Nephron progenitor cell (in vitro differentiated cells): ENCODE measurements at regions not wholly inside any gene's neighbourhood (a gene's known extent, or its start where the extent isn't known, plus 50 kb on each side); places are given as distances from the start of the nearest gene placed in this dataset.

Experiments used
- DNase-seq: peaks from one replicate; pipeline ENCODE4 v3.0.0; 2021
- H3K27ac Mint-ChIP-seq: 2 replicates; pipeline ENCODE4 v1.8.0; 2021; ENCODE audit warnings: mild to moderate bottlenecking, moderate library complexity, mixed read lengths
- H3K27me3 Mint-ChIP-seq: 2 replicates; pipeline ENCODE4 v1.8.0; 2021; ENCODE audit warnings: mild to moderate bottlenecking, low read depth, mixed read lengths; ENCODE audit not compliant: poor library complexity
- H3K36me3 Mint-ChIP-seq: 2 replicates; pipeline ENCODE4 v1.8.0; 2021; ENCODE audit warnings: low read depth, mixed read lengths
- H3K4me1 Mint-ChIP-seq: 2 replicates; pipeline ENCODE4 v1.8.0; 2021; ENCODE audit warnings: mixed read lengths
- H3K4me3 Mint-ChIP-seq: 2 replicates; pipeline ENCODE4 v1.8.0; 2021; ENCODE audit warnings: mild to moderate bottlenecking, moderate library complexity, mixed read lengths
- H3K9me3 Mint-ChIP-seq: 2 replicates; pipeline ENCODE4 v1.8.0; 2021; ENCODE audit warnings: mild to moderate bottlenecking, moderate library complexity, mixed read lengths
- CTCF ChIP-seq: fragments of 200-600 bp; sonication (generic); IDR thresholded peaks from 2 replicates; pipeline ENCODE4 v1.5.0; 2021; ENCODE audit warnings: antibody characterized with exemption

- no peak for TF ChIP-seq CTCF
- Mint-ChIP-seq H3K4me1 (peaks cover 5% of the 10 kb centered on the region), H3K27ac (no peak overlapping the region), H3K27me3 (no peaks in the 10 kb centered on the region), H3K36me3 (peaks cover 11% of the 10 kb centered on the region), H3K4me3 (no peak overlapping the region), H3K9me3 (peaks cover 35% of the 10 kb centered on the region)
- DNase-seq, result no peak
These were observed 174.8 kb upstream of the NAMPT start for GRCh38 chr7:106459397-106460072.

DNA sequence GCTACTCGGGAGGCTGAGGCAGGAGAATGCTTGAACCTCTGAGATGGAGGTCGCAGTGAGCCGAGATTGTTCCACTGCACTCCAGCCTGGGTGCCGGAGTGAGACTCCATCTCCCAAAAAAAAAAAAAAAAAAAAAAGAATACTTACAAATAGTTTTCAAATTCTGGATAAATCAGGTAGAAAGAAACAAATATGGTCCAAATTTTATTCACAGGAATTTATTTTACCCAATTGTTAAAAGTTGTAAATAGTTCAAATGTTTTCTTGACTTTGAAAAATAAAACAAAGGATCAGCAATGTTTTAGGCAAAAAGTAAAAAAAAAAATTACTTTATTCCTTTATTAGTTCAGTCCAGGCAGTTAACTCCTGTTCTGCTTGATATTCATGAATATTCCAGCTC is 172.9 kb upstream of the NAMPT start:
- Mint-ChIP-seq H3K4me1 (no peaks in the 10 kb centered on the region), H3K4me3 (no peak overlapping the region), H3K27ac (no peak overlapping the region), H3K36me3 (peaks cover 11% of the 10 kb centered on the region), H3K27me3 (no peaks in the 10 kb centered on the region), H3K9me3 (peaks cover 47% of the 10 kb centered on the region)
- no peak for TF ChIP-seq CTCF
- no peak for DNase-seq

GRCh38 chr7:106456329-106456728 is 171.5 kb upstream of the NAMPT start:
- Mint-ChIP-seq H3K9me3 (peaks cover 61% of the 10 kb centered on the region), H3K4me3 (no peak overlapping the region), H3K27me3 (no peaks in the 10 kb centered on the region), H3K4me1 (no peaks in the 10 kb centered on the region), H3K36me3 (peaks cover 11% of the 10 kb centered on the region), H3K27ac (no peak overlapping the region)
- DNase-seq, result no peak
- TF ChIP-seq CTCF, result no peak

- no peaks in the 10 kb centered on the region for H3K4me1 Mint-ChIP-seq
- H3K27me3 Mint-ChIP-seq, result no peaks in the 10 kb centered on the region
- DNase-seq, result no peak
- peaks cover 59% of the 10 kb centered on the region for H3K9me3 Mint-ChIP-seq
- no peak for TF ChIP-seq CTCF
- no peak overlapping the region for H3K4me3 Mint-ChIP-seq
- H3K36me3 Mint-ChIP-seq, result no peaks in the 10 kb centered on the region
- no peak overlapping the region for H3K27ac Mint-ChIP-seq
These were observed 167.5 kb upstream of the NAMPT start for GRCh38 chr7:106452031-106452851.

DNA sequence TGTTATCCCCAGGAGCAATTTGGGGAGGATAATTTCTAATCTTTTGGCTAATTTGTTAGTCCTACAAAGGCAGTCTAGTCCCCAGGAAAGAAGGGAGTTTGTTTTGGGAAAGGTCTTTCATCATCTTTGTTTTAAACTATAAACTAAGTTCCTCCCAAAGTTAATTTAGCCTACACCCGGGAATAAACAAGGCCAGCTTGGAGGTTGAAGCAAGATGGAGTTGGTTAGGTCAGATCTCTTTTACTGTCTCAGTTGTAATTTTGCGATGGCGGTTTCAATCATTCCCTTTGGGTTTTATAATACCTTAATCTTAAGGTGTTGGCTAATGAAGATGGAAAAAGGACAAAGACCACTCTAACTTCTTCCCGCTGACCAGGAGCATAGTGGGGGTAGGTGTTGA is 166.4 kb upstream of the NAMPT start:
- H3K4me3 Mint-ChIP-seq, result no peak overlapping the region
- H3K4me1 Mint-ChIP-seq, result no peaks in the 10 kb centered on the region
- no peaks in the 10 kb centered on the region for H3K27me3 Mint-ChIP-seq
- DNase-seq, result no peak
- peaks cover 48% of the 10 kb centered on the region for H3K9me3 Mint-ChIP-seq
- H3K27ac Mint-ChIP-seq, result no peak overlapping the region
- H3K36me3 Mint-ChIP-seq, result no peaks in the 10 kb centered on the region
- TF ChIP-seq CTCF, result no peak
